ENCODE measurements at regions not wholly inside any gene's neighbourhood (a gene's known extent, or its start where the extent isn't known, plus 50 kb on each side); places are given as distances from the start of the nearest gene placed in this dataset.
"Not testable (repeated sequence)": the region's sequence is repeated elsewhere in the genome, so short reads cannot be mapped to it uniquely, and the experiment has no call there.

DNA sequence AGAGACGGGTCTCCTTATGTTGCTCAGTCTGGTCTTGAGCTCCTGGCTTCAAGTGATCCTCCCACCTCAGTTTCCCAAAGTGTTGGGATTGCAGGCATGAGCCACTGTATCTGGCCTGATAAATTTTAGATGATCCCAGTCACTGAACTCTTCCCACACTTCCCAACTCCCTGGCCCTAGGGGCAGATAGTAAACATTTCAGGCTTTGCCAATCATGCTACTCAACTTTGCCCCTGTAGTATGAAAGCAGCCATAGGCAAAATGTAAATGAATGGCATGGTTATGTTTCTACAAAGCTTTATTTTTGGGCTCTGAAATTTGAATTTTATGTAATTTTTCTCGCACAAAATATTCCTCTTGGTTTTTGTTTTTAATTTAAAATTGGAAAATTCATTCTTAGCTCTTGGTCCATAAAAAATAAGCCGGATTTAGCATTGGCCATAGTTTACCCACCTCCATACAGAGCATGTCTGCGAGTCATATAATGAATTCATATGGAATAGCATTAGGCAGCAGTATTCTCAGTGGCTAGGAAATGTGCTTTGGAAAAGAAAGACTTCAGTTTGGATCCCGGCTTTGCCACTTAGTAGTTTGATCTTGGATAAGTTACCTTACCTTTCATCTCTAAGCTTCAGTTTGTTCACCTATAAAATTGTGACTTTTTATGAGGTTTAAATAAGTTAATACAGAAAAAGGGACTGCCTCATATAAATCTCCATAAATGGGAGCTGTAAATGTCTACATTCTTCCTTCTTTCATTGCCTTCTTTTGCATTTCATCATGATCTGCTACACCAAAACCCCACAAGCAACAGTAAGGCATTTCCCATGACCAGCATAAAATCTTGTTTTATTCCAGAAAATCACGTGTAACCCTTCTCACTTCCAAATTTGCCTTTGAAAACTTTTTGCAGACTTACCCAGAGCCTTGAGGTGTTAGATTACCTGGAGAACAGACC lies 360.3 kb upstream of the TPM1 start:
- no peak for DNase-seq (ENCODE audit: low spot score)
- H3K4me1 Mint-ChIP-seq (ENCODE audit: low read depth): no peaks in the 10 kb centered on the region
- no peak overlapping the region for H3K4me3 Mint-ChIP-seq (ENCODE audit: unreplicated experiment)
- H3K36me3 Mint-ChIP-seq (ENCODE audit: low read depth): peaks cover 11% of the 10 kb centered on the region
- no peaks in the 10 kb centered on the region for H3K27me3 Mint-ChIP-seq (ENCODE audit: low read depth)
- peaks cover 4% of the 10 kb centered on the region for H3K9me3 Mint-ChIP-seq (ENCODE audit: low read depth)
- TF ChIP-seq, protein P1, sequence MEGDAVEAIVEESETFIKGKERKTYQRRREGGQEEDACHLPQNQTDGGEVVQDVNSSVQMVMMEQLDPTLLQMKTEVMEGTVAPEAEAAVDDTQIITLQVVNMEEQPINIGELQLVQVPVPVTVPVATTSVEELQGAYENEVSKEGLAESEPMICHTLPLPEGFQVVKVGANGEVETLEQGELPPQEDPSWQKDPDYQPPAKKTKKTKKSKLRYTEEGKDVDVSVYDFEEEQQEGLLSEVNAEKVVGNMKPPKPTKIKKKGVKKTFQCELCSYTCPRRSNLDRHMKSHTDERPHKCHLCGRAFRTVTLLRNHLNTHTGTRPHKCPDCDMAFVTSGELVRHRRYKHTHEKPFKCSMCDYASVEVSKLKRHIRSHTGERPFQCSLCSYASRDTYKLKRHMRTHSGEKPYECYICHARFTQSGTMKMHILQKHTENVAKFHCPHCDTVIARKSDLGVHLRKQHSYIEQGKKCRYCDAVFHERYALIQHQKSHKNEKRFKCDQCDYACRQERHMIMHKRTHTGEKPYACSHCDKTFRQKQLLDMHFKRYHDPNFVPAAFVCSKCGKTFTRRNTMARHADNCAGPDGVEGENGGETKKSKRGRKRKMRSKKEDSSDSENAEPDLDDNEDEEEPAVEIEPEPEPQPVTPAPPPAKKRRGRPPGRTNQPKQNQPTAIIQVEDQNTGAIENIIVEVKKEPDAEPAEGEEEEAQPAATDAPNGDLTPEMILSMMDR (IDR thresholded peaks at IDR 0.05): no peak
- no peak overlapping the region for H3K27ac Mint-ChIP-seq (ENCODE audit: unreplicated experiment)

DNA sequence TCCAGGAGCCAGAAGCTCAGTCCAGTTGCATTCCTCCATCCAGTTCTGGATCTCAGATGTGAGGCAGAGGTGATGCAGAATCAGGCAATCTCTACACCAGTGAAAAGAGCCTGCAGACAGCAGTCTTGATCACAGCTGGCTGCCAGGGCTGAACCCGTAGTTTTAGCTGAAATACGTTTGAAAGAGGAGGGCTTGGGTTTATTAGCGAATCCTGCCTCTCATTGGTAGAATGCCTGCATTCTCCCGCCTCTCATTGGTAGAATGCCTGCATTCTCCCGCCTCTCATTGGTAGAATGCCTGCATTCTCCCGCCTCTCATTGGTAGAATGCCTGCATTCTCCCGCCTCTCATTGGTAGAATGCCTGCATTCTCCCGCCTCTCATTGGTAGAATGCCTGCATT lies 359.4 kb upstream of the TPM1 start:
- not testable (repeated sequence) for H3K4me3 Mint-ChIP-seq (ENCODE audit: unreplicated experiment); H3K4me1 Mint-ChIP-seq (ENCODE audit: low read depth); H3K27ac Mint-ChIP-seq (ENCODE audit: unreplicated experiment); H3K9me3 Mint-ChIP-seq (ENCODE audit: low read depth); DNase-seq (ENCODE audit: low spot score); H3K27me3 Mint-ChIP-seq (ENCODE audit: low read depth)
- peaks cover 14% of the 10 kb centered on the region for H3K36me3 Mint-ChIP-seq (ENCODE audit: low read depth)

DNA sequence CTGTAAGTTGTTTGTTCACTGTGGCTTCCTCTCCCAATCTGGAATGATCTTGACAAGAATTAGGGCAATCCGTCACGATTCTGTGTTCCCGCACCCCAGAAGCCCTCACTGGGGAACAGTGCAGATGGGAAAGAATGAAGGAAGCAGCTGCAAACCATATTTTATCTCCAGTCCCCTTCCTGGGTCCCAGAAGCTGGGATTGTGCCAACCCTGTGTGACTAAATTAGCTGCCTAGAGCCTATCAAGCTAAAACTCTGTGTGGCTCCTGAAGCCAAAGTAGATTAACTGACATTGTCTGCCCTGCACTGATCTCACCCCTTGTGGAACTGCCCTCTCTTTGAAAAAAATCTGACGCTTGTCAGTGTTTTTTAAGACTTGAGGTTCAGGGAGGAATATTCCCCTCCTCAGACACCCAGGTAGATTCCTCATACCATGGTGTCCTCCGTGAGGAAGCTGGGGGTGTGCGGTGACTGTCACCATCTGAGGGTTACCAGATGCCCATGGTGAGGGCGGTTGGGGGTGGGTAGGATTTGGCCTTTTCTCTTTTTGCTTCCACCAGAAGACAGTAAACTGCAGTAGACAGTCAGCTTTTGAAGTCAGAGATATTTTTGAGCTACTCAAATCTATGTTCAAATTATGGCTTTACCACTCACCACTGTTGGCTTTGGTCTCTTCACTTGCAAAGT lies 358.3 kb upstream of the TPM1 start:
- Mint-ChIP-seq H3K27me3 (ENCODE audit: low read depth) (no peaks in the 10 kb centered on the region), H3K9me3 (ENCODE audit: low read depth) (peaks cover 4% of the 10 kb centered on the region), H3K4me1 (ENCODE audit: low read depth) (no peaks in the 10 kb centered on the region), H3K4me3 (ENCODE audit: unreplicated experiment) (no peak overlapping the region), H3K27ac (ENCODE audit: unreplicated experiment) (no peak overlapping the region), H3K36me3 (ENCODE audit: low read depth) (peaks cover 14% of the 10 kb centered on the region)
- TF ChIP-seq, protein P1 (IDR thresholded peaks at IDR 0.05): no peak
- no peak for DNase-seq (ENCODE audit: low spot score)

DNA sequence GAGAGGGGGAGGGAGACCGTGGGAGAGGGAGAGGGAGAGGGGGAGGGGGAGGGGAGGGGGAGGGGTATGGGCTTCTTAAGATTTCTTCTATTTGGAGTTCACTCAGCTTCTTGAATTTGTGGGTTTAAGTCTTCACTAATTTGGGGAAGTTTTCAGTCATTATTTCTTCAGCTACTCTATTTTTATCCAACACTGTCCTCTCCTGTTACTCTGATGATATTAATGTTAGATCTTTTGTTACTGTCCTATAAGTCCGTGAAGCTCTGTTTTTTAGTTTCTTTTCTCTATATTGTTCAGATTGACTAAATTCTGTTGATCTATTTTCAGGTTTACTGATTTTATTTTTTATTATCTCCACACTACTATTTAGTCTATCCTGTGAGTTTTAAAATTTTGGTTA lies 351.5 kb upstream of the TPM1 start:
- Mint-ChIP-seq H3K9me3 (ENCODE audit: low read depth) (no peaks in the 10 kb centered on the region), H3K27ac (ENCODE audit: unreplicated experiment) (no peak overlapping the region), H3K36me3 (ENCODE audit: low read depth) (peaks cover 19% of the 10 kb centered on the region), H3K4me1 (ENCODE audit: low read depth) (no peaks in the 10 kb centered on the region), H3K4me3 (ENCODE audit: unreplicated experiment) (no peak overlapping the region), H3K27me3 (ENCODE audit: low read depth) (no peaks in the 10 kb centered on the region)
- DNase-seq (ENCODE audit: low spot score): no peak
- TF ChIP-seq, protein P1 (IDR thresholded peaks at IDR 0.05): peak; percentile 50

DNA sequence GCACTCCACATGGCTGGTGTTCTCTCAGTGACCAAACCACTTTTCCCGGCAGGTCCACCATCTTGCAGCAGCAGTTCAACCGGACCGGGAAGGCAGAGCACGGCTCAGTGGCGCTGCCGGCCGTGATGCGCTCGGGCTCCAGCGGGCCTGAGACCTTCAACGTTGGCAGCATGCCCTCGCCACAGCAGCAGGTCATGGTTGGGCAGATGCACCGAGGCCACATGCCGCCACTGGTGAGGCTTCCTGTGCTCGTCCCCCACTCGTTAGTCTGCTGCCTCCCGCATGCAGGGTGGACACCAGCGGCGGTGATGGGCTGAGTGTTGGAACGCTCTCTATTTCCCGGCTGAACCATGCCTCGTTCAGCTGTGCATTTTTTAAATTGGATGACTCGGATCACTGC lies 344.9 kb upstream of the TPM1 start:
- no peaks in the 10 kb centered on the region for H3K9me3 Mint-ChIP-seq (ENCODE audit: low read depth)
- TF ChIP-seq, protein P1 (IDR thresholded peaks at IDR 0.05): no peak
- H3K27ac Mint-ChIP-seq (ENCODE audit: unreplicated experiment): no peak overlapping the region
- H3K4me3 Mint-ChIP-seq (ENCODE audit: unreplicated experiment): no peak overlapping the region
- no peak for DNase-seq (ENCODE audit: low spot score)
- no peaks in the 10 kb centered on the region for H3K4me1 Mint-ChIP-seq (ENCODE audit: low read depth)
- H3K36me3 Mint-ChIP-seq (ENCODE audit: low read depth): peaks cover 14% of the 10 kb centered on the region
- H3K27me3 Mint-ChIP-seq (ENCODE audit: low read depth): no peaks in the 10 kb centered on the region

Data from chondrocyte (in vitro differentiated cells).